ENCODE measurements at regions not wholly inside any gene's neighbourhood (a gene's known extent, or its start where the extent isn't known, plus 50 kb on each side); places are given as distances from the start of the nearest gene placed in this dataset.

- no peak for DNase-seq (ENCODE audit: low read depth)
- Histone ChIP-seq H3K4me3 (ENCODE audit: low read depth, low read length) (no peak overlapping the region), H3K27me3 (ENCODE audit: control insufficient read depth, insufficient read depth, low read length) (no peaks in the 10 kb centered on the region), H3K36me3 (ENCODE audit: control insufficient read depth, insufficient read depth, low read length) (no peaks in the 10 kb centered on the region)
- no peak for TF ChIP-seq CTCF (IDR thresholded peaks at IDR 0.05; ENCODE audit: insufficient read depth, low read length, severe bottlenecking)
- no peak for FAIRE-seq
These were observed 208.2 kb upstream of the RBM19 start for GRCh38 chr12:114174326-114174725.

GRCh38 chr12:114172135-114172534 lies 206.0 kb upstream of the RBM19 start:
- H3K27me3 ChIP-seq (ENCODE audit: control insufficient read depth, insufficient read depth, low read length), result no peaks in the 10 kb centered on the region
- no peaks in the 10 kb centered on the region for H3K36me3 ChIP-seq (ENCODE audit: control insufficient read depth, insufficient read depth, low read length)
- H3K4me3 ChIP-seq (ENCODE audit: low read depth, low read length), result no peak overlapping the region
- no peak for TF ChIP-seq CTCF (IDR thresholded peaks at IDR 0.05; ENCODE audit: insufficient read depth, low read length, severe bottlenecking)
- DNase-seq (ENCODE audit: low read depth) (no peak), FAIRE-seq (no peak)

DNA sequence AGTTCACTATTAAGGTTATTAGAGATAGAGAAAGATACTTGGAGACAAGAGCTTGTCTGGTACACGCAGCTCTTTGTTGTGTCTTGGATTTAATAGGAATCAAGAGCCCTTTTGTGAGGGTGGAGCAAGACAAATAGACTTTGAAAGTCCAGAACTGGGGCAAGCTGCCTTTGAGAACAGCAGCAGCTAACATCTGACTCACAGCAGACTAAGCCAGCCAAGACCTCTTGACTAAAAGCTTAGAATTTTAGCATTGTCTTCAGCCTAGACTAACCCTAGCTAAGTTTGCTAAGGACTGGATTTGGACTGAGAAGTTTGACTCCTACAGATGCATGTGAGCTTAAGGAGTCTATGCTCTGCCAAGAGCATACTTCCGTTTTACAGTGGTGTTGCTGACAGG lies 201.9 kb upstream of the RBM19 start:
- DNase-seq (ENCODE audit: low read depth), result no peak
- no peak for TF ChIP-seq CTCF (IDR thresholded peaks at IDR 0.05; ENCODE audit: insufficient read depth, low read length, severe bottlenecking)
- no peaks in the 10 kb centered on the region for H3K27me3 ChIP-seq (ENCODE audit: control insufficient read depth, insufficient read depth, low read length)
- no peak for FAIRE-seq
- no peak overlapping the region for H3K4me3 ChIP-seq (ENCODE audit: low read depth, low read length)
- H3K36me3 ChIP-seq (ENCODE audit: control insufficient read depth, insufficient read depth, low read length), result no peaks in the 10 kb centered on the region

GRCh38 chr12:114167431-114167830 lies 201.3 kb upstream of the RBM19 start:
- no peak for TF ChIP-seq CTCF (IDR thresholded peaks at IDR 0.05; ENCODE audit: insufficient read depth, low read length, severe bottlenecking)
- H3K4me3 ChIP-seq (ENCODE audit: low read depth, low read length), result no peak overlapping the region
- H3K36me3 ChIP-seq (ENCODE audit: control insufficient read depth, insufficient read depth, low read length), result no peaks in the 10 kb centered on the region
- DNase-seq (ENCODE audit: low read depth), result no peak
- FAIRE-seq, result no peak
- H3K27me3 ChIP-seq (ENCODE audit: control insufficient read depth, insufficient read depth, low read length), result no peaks in the 10 kb centered on the region

GRCh38 chr12:114166362-114166761 lies 200.2 kb upstream of the RBM19 start:
- H3K27me3 ChIP-seq (ENCODE audit: control insufficient read depth, insufficient read depth, low read length), result no peaks in the 10 kb centered on the region

More at GRCh38 chr12:114166362-114166761, 200.2 kb upstream of the RBM19 start:
- DNase-seq (ENCODE audit: low read depth) (no peak), FAIRE-seq (no peak)
- Histone ChIP-seq H3K36me3 (ENCODE audit: control insufficient read depth, insufficient read depth, low read length) (no peaks in the 10 kb centered on the region), H3K4me3 (ENCODE audit: low read depth, low read length) (no peak overlapping the region)
- no peak for TF ChIP-seq CTCF (IDR thresholded peaks at IDR 0.05; ENCODE audit: insufficient read depth, low read length, severe bottlenecking)

Data from bronchial epithelial cell (primary cell).